Spleen (tissue), 7 donors: ENCODE measurements at regions not wholly inside any gene's neighbourhood (a gene's known extent, or its start where the extent isn't known, plus 50 kb on each side); places are given as distances from the start of the nearest gene placed in this dataset.
A peak's percentile ranks its signal among the peaks of the same experiment; 100 is the strongest.

Experiments used
- POLR2AphosphoS5 ChIP-seq, 3 donors: sonication (generic); formaldehyde crosslinking; IDR thresholded peaks; one replicate each; pipeline ENCODE4 v1.5.1; 2017; ENCODE audit warnings: antibody characterized with exemption in 3 of 3
- TF ChIP-seq, protein P1 (sequence below), 11 experiments: fragments of 200-600 bp in 7 of 11; fragments of 450-650 bp in 4 of 11; sonication (generic) in 4 of 11; IDR thresholded peaks in 8 of 11; conservative IDR thresholded peaks in 3 of 11; 1 replicate in 7 of 11; 2 replicates in 4 of 11; pipeline versions ENCODE4 v1.4.0 to v1.8.0; 2016 to 2021; ENCODE audit warnings: antibody characterized with exemption in 11 of 11, inconsistent platforms in 4 of 11, mild to moderate bottlenecking in 1 of 11
- donor health status: DM: no; HTN: no; CAD: no; lungs with moderate emphysema.
- donor health status: DM: no; HTN: no; CAD: no.
- donor health status: DM: no; HTN: no; CAD: no.

DNA sequence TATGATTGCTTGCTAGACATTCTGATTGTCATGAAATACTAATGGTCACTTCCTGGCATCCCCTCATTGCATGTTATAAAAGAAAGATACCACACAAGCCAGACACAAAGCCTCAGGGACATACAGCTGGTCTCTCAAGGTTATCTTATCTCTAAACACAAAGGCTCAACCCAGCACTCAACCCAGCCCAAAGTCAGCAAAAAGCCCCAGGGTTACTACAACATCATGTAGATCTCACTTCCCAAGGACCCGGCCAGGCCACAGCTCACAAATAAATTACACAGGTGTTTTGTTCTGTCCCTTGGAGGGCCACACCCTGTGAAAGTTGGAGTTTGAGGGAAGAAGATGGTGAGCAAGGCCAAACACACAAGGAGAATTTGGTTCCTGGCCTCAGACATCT, 109.7 kb upstream of the BARHL2 start:
- TF ChIP-seq, protein P1, sequence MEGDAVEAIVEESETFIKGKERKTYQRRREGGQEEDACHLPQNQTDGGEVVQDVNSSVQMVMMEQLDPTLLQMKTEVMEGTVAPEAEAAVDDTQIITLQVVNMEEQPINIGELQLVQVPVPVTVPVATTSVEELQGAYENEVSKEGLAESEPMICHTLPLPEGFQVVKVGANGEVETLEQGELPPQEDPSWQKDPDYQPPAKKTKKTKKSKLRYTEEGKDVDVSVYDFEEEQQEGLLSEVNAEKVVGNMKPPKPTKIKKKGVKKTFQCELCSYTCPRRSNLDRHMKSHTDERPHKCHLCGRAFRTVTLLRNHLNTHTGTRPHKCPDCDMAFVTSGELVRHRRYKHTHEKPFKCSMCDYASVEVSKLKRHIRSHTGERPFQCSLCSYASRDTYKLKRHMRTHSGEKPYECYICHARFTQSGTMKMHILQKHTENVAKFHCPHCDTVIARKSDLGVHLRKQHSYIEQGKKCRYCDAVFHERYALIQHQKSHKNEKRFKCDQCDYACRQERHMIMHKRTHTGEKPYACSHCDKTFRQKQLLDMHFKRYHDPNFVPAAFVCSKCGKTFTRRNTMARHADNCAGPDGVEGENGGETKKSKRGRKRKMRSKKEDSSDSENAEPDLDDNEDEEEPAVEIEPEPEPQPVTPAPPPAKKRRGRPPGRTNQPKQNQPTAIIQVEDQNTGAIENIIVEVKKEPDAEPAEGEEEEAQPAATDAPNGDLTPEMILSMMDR (IDR thresholded peaks at IDR 0.05 in 8 of 11, conservative IDR thresholded peaks at IDR 0.05 in 3 of 11), result no peak
- peak in 1 of 3 donors; percentile 31 for TF ChIP-seq POLR2AphosphoS5 (IDR thresholded peaks at IDR 0.05)
